HG03439 (cell line): ENCODE measurements at regions not wholly inside any gene's neighbourhood (a gene's known extent, or its start where the extent isn't known, plus 50 kb on each side); places are given as distances from the start of the nearest gene placed in this dataset.

Experiments used
- ATAC-seq: cut with Tn5 transposase; IDR thresholded peaks from one replicate; pipeline ENCODE4 v1.9.1; 2021; ENCODE audit warnings: mild to moderate bottlenecking, moderate library complexity; ENCODE audit not compliant: unreplicated experiment

GRCh38 chr1:186736971-186737685, 56.9 kb upstream of the PTGS2 start:
- no peak for ATAC-seq

GRCh38 chr1:186735463-186735862, 55.2 kb upstream of the PTGS2 start:
- ATAC-seq, result no peak

- ATAC-seq, result no peak
These were observed 50.9 kb upstream of the PTGS2 start for GRCh38 chr1:186730951-186731729.
